ENCODE measurements at regions not wholly inside any gene's neighbourhood (a gene's known extent, or its start where the extent isn't known, plus 50 kb on each side); places are given as distances from the start of the nearest gene placed in this dataset.

GRCh38 chr1:5456090-5456811 is 536.0 kb downstream of the NPHP4 start:
- TF ChIP-seq CTCF (IDR thresholded peaks at IDR 0.05; ENCODE audit: low read length, missing control alignments) = no peak
- no peak for DNase-seq (ENCODE audit: low read depth)
- H3K4me3 ChIP-seq (replicated peaks; ENCODE audit: low read depth, low read length) = no peak overlapping the region

- no peak for TF ChIP-seq CTCF (IDR thresholded peaks at IDR 0.05; ENCODE audit: low read length, missing control alignments)
- no peak for DNase-seq (ENCODE audit: low read depth)
Measured at GRCh38 chr1:5455651-5456050, 536.6 kb downstream of the NPHP4 start.

GRCh38 chr1:5455056-5455455 is 537.2 kb downstream of the NPHP4 start:
- DNase-seq (ENCODE audit: low read depth) = no peak
- TF ChIP-seq CTCF (IDR thresholded peaks at IDR 0.05; ENCODE audit: low read length, missing control alignments) = no peak
- no peak overlapping the region for H3K4me3 ChIP-seq (replicated peaks; ENCODE audit: low read depth, low read length)

More at GRCh38 chr1:5455651-5456050, 536.6 kb downstream of the NPHP4 start:
- H3K4me3 ChIP-seq (replicated peaks; ENCODE audit: low read depth, low read length) = no peak overlapping the region

GRCh38 chr1:5453347-5453746 is 538.9 kb downstream of the NPHP4 start:
- no peak for TF ChIP-seq CTCF (IDR thresholded peaks at IDR 0.05; ENCODE audit: low read length, missing control alignments)
- H3K4me3 ChIP-seq (replicated peaks; ENCODE audit: low read depth, low read length) = no peak overlapping the region
- no peak for DNase-seq (ENCODE audit: low read depth)

- TF ChIP-seq CTCF (IDR thresholded peaks at IDR 0.05; ENCODE audit: low read length, missing control alignments) = no peak
- DNase-seq (ENCODE audit: low read depth) = no peak
Measured at GRCh38 chr1:5451671-5452070, 540.6 kb downstream of the NPHP4 start.

GRCh38 chr1:5448486-5448885 is 543.7 kb downstream of the NPHP4 start:
- TF ChIP-seq CTCF (IDR thresholded peaks at IDR 0.05; ENCODE audit: low read length, missing control alignments) = no peak
- H3K4me3 ChIP-seq (replicated peaks; ENCODE audit: low read depth, low read length) = no peak overlapping the region
- DNase-seq (ENCODE audit: low read depth) = no peak

More at GRCh38 chr1:5451671-5452070, 540.6 kb downstream of the NPHP4 start:
- H3K4me3 ChIP-seq (replicated peaks; ENCODE audit: low read depth, low read length) = no peak overlapping the region

- DNase-seq (ENCODE audit: low read depth) = no peak
- no peak for TF ChIP-seq CTCF (IDR thresholded peaks at IDR 0.05; ENCODE audit: low read length, missing control alignments)
- no peak overlapping the region for H3K4me3 ChIP-seq (replicated peaks; ENCODE audit: low read depth, low read length)
Measured at GRCh38 chr1:5447503-5447960, 544.7 kb downstream of the NPHP4 start.

Data from fibroblast of pulmonary artery (primary cell).